K562 (cell line): ENCODE measurements at regions not wholly inside any gene's neighbourhood (a gene's known extent, or its start where the extent isn't known, plus 50 kb on each side); places are given as distances from the start of the nearest gene placed in this dataset.
A peak's percentile ranks its signal among the peaks of the same experiment; 100 is the strongest.

Source experiments
- ATAC-seq: fragments of 200-7000 bp; cut with Tn5 transposase; 3 replicates; pipeline ENCODE4 v1.9.1; 2020; ENCODE audit warnings: moderate library complexity
- BruUV-seq: library from RNA; stranded (reverse); fragments of 400-500 nt; replicated peaks from 2 replicates; lab custom pipeline; 2021; lab: Mats Ljungman, UMichigan
- CTCF ChIA-PET: fragments of 300-600 bp; formaldehyde crosslinking; extraction: SDS; loops from one replicate; lab custom pipeline; 2021; ENCODE audit warnings: low intra/inter-chr PET ratio; lab: Yijun Ruan, JAX
- POLR2A ChIA-PET: fragments of 300-600, 350-650 bp; sonication (Branson Sonifier 250); formaldehyde crosslinking; extraction: SDS; loops from one replicate; lab custom pipeline; 2021; ENCODE audit warnings: antibody characterized with exemption, inconsistent platforms; lab: Yijun Ruan, JAX
- DNase-seq, 4 experiments: peaks; one replicate each; pipeline versions ENCODE4 v3.0.0 to v3.0.0-alpha.2; 2011 to 2018; ENCODE audit warnings: low spot score in 3 of 4, mixed read lengths in 3 of 4; ENCODE audit errors: extremely low read depth in 1 of 4
- FAIRE-seq: peaks from 2 replicates; lab custom pipeline; 2011; peaks lifted over from hg19 to GRCh38; lab: Jason Lieb, UNC
- H2AFZ ChIP-seq: 2 replicates; pipeline ENCODE4 v1.6.0; 2011; ENCODE audit warnings: low read depth, low read length, control low read depth, inconsistent platforms
- H3K27ac ChIP-seq: fragments of 200-600 bp; 3 replicates; pipeline ENCODE4 v1.8.0; 2011; ENCODE audit warnings: low read depth, mild to moderate bottlenecking, control low read depth, inconsistent platforms, low read length, moderate library complexity, mixed read lengths; ENCODE audit errors: extremely low read depth
- H3K27me3 ChIP-seq, 2 experiments: fragments of 300-600 bp in 1 of 2; 2 replicates in 1 of 2; 3 replicates in 1 of 2; pipeline versions ENCODE4 v1.6.0 to v1.8.0; 2011; ENCODE audit warnings: inconsistent platforms in 2 of 2, low read length in 2 of 2, mild to moderate bottlenecking in 1 of 2, mixed read lengths in 1 of 2, moderate library complexity in 1 of 2; ENCODE audit not compliant: control insufficient read depth in 2 of 2, insufficient read depth in 2 of 2
- H3K36me3 ChIP-seq: fragments of 300-600 bp; 3 replicates; pipeline ENCODE4 v1.8.0; 2011; ENCODE audit warnings: mild to moderate bottlenecking, low read length, inconsistent platforms; ENCODE audit not compliant: control insufficient read depth, insufficient read depth
- H3K4me1 ChIP-seq, 2 experiments: fragments of 200-600 bp in 1 of 2; replicated peaks in 1 of 2; 2 replicates in 1 of 2; 3 replicates in 1 of 2; pipeline versions ENCODE4 v1.5.1 to v1.8.0; 2011; ENCODE audit warnings: inconsistent platforms in 2 of 2, low read length in 2 of 2, mild to moderate bottlenecking in 1 of 2, mixed read lengths in 1 of 2, moderate library complexity in 1 of 2; ENCODE audit not compliant: control insufficient read depth in 2 of 2, insufficient read depth in 2 of 2
- H3K4me2 ChIP-seq: 2 replicates; pipeline ENCODE4 v1.6.1; 2011; ENCODE audit warnings: low read length, control low read depth, inconsistent platforms, mixed read lengths; ENCODE audit not compliant: insufficient read depth
- H3K4me3 ChIP-seq: fragments of 200-600 bp; sonication (generic), shearing (Covaris generic); 2 replicates; pipeline ENCODE4 v1.5.1; 2016; ENCODE audit warnings: control low read depth, inconsistent platforms
- H3K79me2 ChIP-seq: fragments of 200-600 bp; 3 replicates; pipeline ENCODE4 v1.8.0; 2011; ENCODE audit warnings: low read length, inconsistent platforms; ENCODE audit not compliant: control insufficient read depth, insufficient read depth
- H3K9ac ChIP-seq, 2 experiments: 2 replicates each; pipeline versions ENCODE4 v1.6.0 to v1.6.1; 2011; ENCODE audit warnings: low read depth in 2 of 2, low read length in 2 of 2, control low read depth in 1 of 2, inconsistent platforms in 1 of 2, mild to moderate bottlenecking in 1 of 2, mixed read lengths in 1 of 2; ENCODE audit not compliant: insufficient read depth in 1 of 2
- H3K9me1 ChIP-seq: one replicate; pipeline ENCODE4 v1.6.0; 2011; ENCODE audit warnings: inconsistent platforms, mild to moderate bottlenecking, low read length, moderate library complexity; ENCODE audit not compliant: control insufficient read depth, insufficient read depth
- H3K9me3 ChIP-seq: replicated peaks from 2 replicates; pipeline ENCODE4 v1.5.1; 2011; ENCODE audit warnings: low read depth, low read length, inconsistent platforms; ENCODE audit not compliant: control insufficient read depth, insufficient read depth
- H4K20me1 ChIP-seq: replicated peaks from 2 replicates; pipeline ENCODE4 v1.6.1; 2011; ENCODE audit warnings: low read length, inconsistent platforms, mixed read lengths; ENCODE audit not compliant: control insufficient read depth, insufficient read depth
- CTCF ChIP-seq, 3 experiments: IDR thresholded peaks in 2 of 3; conservative IDR thresholded peaks in 1 of 3; 2 replicates each; pipeline ENCODE4 v1.5.1; 2011 to 2012; ENCODE audit warnings: low read length in 3 of 3, mild to moderate bottlenecking in 3 of 3, control low read depth in 2 of 3, improper control_type of control experiment in 1 of 3, inconsistent platforms in 1 of 3, low read depth in 1 of 3, mixed read lengths in 1 of 3, moderate library complexity in 1 of 3; ENCODE audit not compliant: insufficient read depth in 2 of 3
- RAD21 ChIP-seq, 2 experiments: fragments of 250-450 bp in 1 of 2; fragments of 450-650 bp in 1 of 2; sonication (Bioruptor Pico) in 1 of 2; formaldehyde crosslinking in 1 of 2; IDR thresholded peaks in 1 of 2; conservative IDR thresholded peaks in 1 of 2; 2 replicates each; pipeline versions ENCODE4 v1.4.0 to v1.8.0; 2020 to 2022; ENCODE audit warnings: mild to moderate bottlenecking in 2 of 2, moderate library complexity in 1 of 2
- ZNF280B ChIP-seq: fragments of 250-450 bp; sonication (Bioruptor Pico); IDR thresholded peaks from 2 replicates; pipeline ENCODE4 v1.5.1; 2021; ENCODE audit warnings: mild to moderate bottlenecking
- in situ Hi-C: fragments of 300-500 bp; cut with MboI; formaldehyde crosslinking; loops from 4 replicates; pipeline ENCODE4 v1.15.0; 2018; ENCODE audit warnings: inconsistent platforms, mixed read lengths
- intact Hi-C: fragments of 100-400 bp; cut with micrococcal nuclease; formaldehyde crosslinking; loops from 2 replicates; pipeline ENCODE4 v1.14.2; 2022
- TF ChIP-seq, protein P1 (sequence below): fragments of 450-650 bp; IDR thresholded peaks from 2 replicates; pipeline ENCODE4 v1.6.1; 2016; ENCODE audit warnings: missing biosample characterization, missing genetic modification characterization

DNA sequence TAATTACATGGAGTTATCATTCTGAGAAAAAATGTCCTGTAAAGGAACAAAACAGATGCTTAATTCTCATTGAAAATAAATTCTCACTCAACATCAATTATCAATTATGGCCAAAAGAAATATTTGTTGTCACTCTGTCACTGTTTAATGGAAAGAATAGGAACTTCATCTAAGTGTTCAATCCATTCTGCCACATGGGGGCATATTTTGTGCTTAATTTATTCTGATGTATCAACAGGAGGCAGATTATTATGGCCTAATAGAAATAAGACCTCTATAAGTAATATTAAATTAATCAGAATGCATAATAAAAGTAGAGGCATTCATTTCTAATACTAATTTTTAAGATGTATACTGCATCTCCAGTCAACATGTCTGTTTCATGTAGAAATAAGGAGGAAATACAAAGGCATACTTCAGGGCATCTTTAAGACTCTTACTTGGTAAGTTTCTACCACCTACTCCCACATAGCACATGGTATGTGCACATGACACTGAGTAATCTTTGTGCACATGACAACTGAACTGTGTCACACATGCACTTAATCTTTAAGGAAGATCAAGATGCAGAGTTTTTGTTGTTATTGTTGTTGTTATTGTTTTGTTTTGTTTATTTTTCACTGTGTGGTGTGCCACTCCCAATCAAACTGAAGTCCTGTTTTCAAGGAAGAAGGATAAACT, 420.4 kb upstream of the SEMA3A start:
- in situ Hi-C loops (no loop called here), intact Hi-C loops (no loop called here)
- ChIA-PET POLR2A (no interaction called here), CTCF (no interaction called here)
- H3K9me1 ChIP-seq, result no peaks in the 10 kb centered on the region
- H3K4me2 ChIP-seq, result no peak overlapping the region
- ATAC-seq, result no peak
- no peaks in the 10 kb centered on the region for H4K20me1 ChIP-seq
- no peaks in the 10 kb centered on the region for H3K9me3 ChIP-seq
- H3K27ac ChIP-seq, result no peak overlapping the region
- no TSS peak for BruUV-seq
- H2AFZ ChIP-seq, result no peak overlapping the region
- no peaks in the 10 kb centered on the region for H3K36me3 ChIP-seq
- DNase-seq, result no peak
- no peak overlapping the region for H3K4me3 ChIP-seq
- no peak for FAIRE-seq
- H3K9ac ChIP-seq, result no peak overlapping the region
- TF ChIP-seq CTCF (IDR thresholded peaks at IDR 0.05 in 2 of 3, conservative IDR thresholded peaks at IDR 0.05 in 1 of 3; ENCODE audit: insufficient read depth in 2 of 3, low read depth in 1 of 3, low read length in 3 of 3) (peak in 1 of 3 experiments; percentile 19; a peak in 1 of 6 replicates), RAD21 (CRISPR knock-in tag; conservative IDR thresholded peaks at IDR 0.05 in 1 of 2, IDR thresholded peaks at IDR 0.05 in 1 of 2) (peak in 1 of 2 experiments; percentile 22; a peak in 1 of 4 replicates), ZNF280B (CRISPR knock-in tag) (no peak)
- TF ChIP-seq, protein P1, sequence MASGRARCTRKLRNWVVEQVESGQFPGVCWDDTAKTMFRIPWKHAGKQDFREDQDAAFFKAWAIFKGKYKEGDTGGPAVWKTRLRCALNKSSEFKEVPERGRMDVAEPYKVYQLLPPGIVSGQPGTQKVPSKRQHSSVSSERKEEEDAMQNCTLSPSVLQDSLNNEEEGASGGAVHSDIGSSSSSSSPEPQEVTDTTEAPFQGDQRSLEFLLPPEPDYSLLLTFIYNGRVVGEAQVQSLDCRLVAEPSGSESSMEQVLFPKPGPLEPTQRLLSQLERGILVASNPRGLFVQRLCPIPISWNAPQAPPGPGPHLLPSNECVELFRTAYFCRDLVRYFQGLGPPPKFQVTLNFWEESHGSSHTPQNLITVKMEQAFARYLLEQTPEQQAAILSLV, result no peak
- TF ChIP-seq, all 486 proteins: peak for 2
- no peaks in the 10 kb centered on the region for H3K79me2 ChIP-seq
- H3K27me3 ChIP-seq, result no peaks in the 10 kb centered on the region
- H3K4me1 ChIP-seq, result no peaks in the 10 kb centered on the region
